Muscle of back (tissue), 3 donors: ENCODE measurements at regions not wholly inside any gene's neighbourhood (a gene's known extent, or its start where the extent isn't known, plus 50 kb on each side); places are given as distances from the start of the nearest gene placed in this dataset.
"Not testable (repeated sequence)": the region's sequence is repeated elsewhere in the genome, so short reads cannot be mapped to it uniquely, and the experiment has no call there.

Experiments
- DNase-seq, 3 donors: peaks; one replicate each; pipeline versions ENCODE4 v3.0.0 to v3.0.0-alpha.2; 2013

DNA sequence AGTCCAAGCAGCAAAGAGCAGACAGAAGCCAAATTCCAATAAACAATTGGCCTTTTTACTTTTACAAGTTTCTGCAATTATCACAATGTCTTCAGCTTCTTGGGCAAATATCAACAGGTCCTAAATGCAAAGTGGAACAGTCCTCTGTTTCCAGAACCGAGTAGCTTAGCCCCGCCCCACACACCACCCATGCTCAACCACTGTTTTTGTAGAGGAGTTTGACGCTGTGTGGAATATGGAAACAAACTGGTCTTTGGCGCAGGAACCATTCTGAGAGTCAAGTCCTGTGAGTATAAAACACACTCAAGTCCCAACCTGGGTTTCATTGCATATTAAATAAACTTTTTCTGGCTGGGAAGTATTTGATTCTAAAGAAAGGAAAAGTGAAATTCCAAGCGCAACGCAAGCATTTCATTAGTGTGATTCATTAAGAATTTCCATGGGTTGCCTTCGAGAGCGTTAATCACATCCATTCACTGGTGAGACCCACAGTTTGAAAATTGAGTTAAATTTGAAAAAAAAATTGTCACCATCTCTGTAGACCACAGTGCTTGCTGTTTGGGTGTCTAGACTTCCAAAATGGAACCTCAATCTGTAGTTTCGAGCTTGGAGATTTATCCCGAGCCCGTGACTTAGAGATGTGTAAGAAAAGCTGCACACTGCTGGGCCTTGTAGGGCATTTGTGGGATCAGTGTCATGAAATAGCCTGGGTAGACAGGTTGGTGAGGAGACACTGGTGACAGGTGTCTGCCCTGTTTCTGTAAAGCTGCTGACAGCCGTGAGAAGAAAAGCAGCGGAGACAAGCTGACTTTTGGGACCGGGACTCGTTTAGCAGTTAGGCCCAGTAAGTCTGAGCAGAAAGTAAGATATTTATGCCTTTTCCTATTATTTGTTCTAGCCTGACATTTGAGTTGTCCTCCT, 96.1 kb downstream of the DAD1 start:
- no peak for DNase-seq

DNA sequence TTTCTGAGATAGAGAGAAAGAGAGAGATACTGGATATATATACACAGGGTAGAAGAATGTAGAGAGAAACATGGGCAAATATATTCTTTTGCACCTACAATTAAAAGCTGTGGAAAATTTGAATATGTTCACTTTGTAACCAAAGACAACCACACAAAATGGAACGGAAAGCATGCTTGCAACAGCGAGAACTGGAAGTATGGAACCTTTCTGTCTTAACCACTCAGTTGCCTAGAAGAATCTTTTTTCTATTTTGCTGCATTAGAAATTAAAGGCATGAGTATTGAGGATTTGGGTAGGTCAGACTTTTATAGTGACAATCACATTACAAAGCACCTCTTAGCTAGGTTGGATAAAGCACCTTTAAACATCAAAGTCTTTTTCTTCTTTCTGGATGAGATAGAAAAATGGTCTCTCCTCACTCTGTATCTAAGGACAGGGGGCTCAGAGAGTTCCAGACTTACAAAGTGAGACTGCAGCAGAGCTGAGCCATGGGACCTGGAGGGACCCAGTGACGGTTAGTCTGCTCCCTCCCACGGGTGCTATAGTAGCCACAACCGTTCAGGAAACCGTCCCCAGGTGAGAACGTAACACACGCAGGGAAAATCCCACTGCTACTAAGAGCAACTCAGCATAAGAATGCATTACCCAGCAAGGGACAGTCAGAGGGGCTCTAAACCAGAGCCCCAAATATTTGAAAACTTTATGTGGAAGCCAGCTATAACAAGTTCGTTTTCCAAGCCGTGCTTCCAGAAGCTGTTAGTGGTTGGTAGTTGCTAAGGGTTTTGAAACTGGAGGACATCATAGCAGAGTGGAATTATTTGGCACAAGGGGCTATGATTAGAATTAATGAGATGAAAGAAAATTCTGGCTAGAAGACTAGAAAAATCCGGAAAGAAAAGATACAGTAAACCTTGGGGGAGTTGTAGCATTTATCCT, 97.1 kb downstream of the DAD1 start:
- no peak for DNase-seq

DNA sequence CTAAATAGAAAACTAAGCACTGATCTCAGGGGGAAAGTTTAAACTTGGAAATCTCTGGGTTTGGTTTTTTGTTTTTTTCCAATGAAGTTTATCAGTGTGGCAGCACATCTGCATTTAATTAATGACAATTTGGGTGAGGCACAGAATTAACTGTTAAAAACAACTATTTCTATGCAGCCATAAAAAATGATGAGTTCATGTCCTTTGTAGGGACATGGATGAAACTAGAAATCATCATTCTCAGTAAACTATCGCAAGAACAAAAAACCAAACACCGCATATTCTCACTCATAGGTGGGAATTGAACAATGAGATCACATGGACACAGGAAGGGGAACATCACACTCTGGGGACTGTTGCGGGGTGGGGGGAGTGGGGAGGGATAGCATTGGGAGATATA, 98.0 kb downstream of the DAD1 start:
- not testable (repeated sequence) for DNase-seq

- DNase-seq = no peak
Measured at GRCh38 chr14:22489957-22490950, 98.8 kb downstream of the DAD1 start.

DNA sequence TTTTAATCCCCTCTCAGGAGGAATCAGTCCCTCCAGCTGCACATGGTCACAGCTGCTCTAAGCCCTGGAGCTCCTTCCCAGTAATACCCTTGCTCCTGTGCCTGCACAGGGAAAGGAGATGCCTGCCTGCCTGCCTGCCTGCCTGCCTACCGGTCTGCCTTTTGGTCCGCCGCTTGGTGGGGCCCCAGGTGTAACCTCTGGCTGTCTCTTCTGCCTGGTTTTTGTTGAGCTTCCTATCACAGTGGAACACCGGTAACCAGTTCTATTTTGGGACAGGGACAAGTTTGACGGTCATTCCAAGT, 99.8 kb downstream of the DAD1 start:
- DNase-seq = no peak

- no peak for DNase-seq
Measured at GRCh38 chr14:22488522-22489243, 100.3 kb downstream of the DAD1 start.

- DNase-seq = no peak
Measured at GRCh38 chr14:22487941-22488340, 101.1 kb downstream of the DAD1 start.

- no peak for DNase-seq
Measured at GRCh38 chr14:22487401-22487800, 101.6 kb downstream of the DAD1 start.

DNA sequence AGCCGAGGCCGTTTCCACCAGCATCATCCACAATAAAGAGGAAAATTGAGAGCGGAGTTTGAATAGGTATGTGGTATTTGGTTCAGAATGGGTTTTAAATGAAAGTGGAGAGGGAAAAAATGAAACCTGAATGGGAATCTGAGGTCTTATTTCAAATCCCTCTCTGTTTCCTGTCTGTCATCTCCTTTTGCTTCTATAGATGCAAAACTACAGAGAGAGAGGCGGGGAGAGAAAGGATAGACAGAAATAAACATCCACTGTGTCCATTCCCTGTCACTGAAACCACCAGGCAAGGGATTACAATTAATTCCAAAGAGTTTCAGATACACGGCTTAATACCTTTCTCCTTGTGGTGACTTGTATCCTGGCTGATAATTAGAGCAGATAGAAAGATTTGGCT, 102.3 kb downstream of the DAD1 start:
- DNase-seq = no peak

DNA sequence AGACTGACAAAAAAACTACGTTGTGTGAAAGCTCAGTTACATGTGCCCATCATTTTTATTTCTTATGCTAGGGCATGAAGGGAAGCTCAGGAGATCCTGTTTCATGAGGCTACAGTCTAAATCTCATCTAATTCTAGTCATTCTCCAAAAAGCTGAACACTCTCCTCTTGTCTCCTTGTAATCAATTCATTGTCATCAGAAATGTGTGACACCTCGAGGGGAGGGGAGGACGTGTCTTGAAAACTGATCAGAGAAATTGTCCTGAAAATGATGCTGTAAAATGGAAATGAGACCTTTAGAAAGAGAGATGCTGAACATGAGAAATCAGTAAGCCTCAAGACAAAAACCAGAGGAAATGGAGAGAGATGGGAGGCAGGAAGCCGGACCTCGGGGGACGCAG, 103.4 kb downstream of the DAD1 start:
- DNase-seq = no peak

DNA sequence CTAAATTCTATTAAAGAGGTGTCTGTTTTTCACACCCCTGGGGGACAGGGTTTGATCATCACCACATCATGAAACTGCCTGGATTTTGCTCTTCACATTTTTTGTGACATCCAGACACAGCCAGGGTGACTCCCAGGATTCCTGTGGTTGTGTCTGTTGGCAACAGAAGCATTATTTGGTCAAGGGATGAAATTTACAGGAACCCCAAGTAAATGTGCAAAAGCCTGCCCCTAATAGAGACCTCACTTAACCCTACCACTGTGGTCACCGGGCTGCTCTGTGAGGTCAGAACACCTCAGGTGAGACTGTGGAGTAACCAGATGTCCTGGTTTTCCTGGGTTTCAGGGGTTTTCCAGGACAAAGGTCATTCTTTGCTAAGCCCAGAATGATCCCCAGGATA, 103.8 kb downstream of the DAD1 start:
- no peak for DNase-seq

DNA sequence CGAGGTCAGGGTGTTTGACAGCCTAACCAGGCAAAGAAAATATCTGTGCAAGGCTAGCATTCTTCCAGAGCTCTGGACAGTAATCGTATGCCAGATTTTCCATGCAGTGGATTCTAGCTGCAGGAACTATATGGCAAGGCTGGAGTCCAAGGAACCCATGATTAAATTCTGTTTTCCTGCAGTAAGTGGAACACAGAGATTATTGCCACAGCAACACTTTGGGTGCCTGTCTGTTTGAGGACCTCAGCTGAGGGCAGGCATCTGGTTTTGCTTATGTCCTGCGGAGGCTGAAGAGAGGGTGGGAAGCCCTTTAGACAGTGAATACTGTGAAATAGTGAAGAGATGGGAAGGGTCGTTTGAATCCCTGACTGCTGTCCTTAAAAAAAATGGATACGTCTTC, 104.4 kb downstream of the DAD1 start:
- DNase-seq = peak in 1 of 3 donors; percentile 60

- DNase-seq = no peak
Measured at GRCh38 chr14:22483863-22484593, 105.0 kb downstream of the DAD1 start.

DNA sequence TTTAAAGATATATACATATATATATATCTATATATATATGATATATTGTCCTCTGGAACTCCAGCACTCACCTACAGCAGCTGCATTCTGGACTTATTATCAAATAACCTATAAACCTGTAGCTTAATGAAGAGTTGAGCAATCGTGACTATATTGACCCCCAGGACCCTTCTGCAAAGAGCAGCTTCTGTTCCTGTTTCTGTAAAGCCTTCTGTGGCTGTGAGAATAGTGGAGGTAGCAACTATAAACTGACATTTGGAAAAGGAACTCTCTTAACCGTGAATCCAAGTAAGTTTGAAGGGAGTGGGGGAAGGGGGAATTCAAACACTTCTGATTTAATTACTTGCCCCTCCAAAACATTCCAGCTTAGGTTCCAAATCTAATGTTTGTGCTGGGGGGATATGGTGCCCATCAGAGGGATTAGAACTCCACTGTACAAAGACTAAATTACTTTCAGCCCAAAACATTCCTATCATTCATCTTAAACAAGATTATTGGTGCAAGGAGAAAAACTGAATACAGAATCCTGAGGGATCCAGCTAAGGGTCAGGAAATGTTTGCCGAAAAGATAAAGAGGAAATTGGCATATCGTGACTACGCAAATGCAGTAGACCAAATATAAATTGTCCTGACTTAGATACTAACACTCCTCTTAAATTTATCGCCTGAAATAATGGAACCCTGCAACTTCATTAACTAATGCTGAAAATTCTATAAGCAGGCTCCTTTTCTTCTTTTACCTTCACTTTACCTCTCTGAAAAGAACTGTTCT, 106.1 kb downstream of the DAD1 start:
- no peak for DNase-seq

DNA sequence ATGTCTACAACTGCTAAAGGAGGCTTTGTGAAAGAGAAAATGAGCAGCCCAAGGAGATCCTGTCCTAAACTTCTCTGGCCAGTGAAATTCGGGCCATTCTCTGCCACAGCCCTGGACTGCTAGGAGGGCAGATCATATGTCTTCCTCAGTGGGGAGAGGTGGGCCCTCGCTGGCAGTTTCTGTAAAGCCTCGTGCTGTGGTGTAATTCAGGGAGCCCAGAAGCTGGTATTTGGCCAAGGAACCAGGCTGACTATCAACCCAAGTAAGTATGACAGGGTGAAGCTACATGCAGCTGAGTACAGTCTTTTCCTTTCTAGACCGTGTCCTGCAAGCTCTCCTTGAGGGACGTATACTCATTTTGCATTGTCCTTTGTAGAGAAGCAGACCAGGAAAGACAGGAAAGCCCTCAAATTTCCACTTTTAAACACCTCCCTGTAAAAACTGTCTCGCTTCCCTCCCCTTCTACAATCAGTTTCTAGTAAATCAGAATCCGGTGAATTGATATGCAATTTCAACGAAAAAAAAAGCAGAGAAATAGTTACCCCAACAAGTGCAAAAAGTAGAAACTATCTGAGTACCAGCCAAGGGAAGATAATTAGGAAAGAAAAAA, 106.8 kb downstream of the DAD1 start:
- no peak for DNase-seq

DNA sequence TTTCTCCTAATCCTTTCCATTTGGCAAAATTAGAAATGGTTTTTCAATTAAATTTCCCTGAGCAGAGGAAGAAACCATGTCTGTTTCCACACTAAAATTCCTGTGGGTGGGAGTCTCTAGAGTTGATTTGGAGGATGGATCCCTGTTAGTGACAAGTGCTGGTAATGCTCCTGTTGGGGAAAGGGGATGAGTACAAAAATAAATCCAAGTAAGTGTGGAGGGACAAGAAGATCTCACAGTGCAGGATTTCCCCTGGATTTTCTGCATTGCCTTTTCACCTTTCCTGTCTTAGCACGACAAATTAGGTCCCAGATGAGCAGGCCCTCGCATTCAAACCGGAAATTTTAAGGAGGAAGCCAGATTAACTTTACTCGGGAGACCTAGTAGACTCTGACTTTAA, 107.5 kb downstream of the DAD1 start:
- DNase-seq = peak in 1 of 3 donors; percentile 49

DNA sequence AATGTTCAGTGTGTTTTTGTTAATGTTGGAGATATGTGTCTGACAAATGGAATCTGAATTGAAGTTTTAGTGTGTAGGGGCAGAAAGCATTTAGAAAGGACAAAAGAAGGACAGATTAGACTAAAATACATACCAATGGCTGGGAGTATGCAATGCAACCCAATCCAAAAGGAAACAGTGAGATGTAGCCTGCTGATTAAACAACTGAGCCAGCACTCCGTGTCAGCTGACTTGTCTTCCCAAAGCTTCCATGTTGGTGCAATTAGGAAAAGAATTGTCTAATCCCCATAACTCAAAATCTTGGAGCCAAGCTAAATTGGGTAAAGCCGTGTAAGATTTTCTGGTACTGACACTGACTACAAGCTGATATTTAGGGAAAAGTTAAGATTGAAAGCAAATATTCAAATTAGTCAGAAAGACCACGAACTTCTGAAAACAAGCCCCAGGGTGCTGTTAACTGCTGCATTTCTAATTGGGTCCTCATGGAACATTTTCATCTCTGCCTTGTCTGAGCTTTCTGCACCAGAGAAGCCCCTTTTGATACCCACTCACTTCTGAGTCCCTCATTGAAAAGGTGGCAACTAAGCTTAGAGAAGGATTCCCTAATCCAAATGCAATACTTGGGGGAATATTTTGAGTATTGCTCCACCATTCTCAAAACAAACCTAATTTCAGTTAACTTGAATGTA, 109.1 kb downstream of the DAD1 start:
- peak in 2 of 3 donors; percentile 32 to 56 for DNase-seq

- DNase-seq = no peak
Measured at GRCh38 chr14:22479132-22479531, 109.9 kb downstream of the DAD1 start.
